Medulla oblongata (tissue), 1 donor: ENCODE measurements at regions not wholly inside any gene's neighbourhood (a gene's known extent, or its start where the extent isn't known, plus 50 kb on each side); places are given as distances from the start of the nearest gene placed in this dataset.

Experiments used
- DNase-seq: peaks from one replicate; pipeline ENCODE4 v3.0.0-alpha.2; 2015; ENCODE audit errors: extremely low spot score

- peak; percentile 35 for DNase-seq
Measured at GRCh38 chr5:168177831-168178450, 113.5 kb upstream of the WWC1 start.

GRCh38 chr5:168179192-168179593 lies 112.3 kb upstream of the WWC1 start:
- no peak for DNase-seq

DNA sequence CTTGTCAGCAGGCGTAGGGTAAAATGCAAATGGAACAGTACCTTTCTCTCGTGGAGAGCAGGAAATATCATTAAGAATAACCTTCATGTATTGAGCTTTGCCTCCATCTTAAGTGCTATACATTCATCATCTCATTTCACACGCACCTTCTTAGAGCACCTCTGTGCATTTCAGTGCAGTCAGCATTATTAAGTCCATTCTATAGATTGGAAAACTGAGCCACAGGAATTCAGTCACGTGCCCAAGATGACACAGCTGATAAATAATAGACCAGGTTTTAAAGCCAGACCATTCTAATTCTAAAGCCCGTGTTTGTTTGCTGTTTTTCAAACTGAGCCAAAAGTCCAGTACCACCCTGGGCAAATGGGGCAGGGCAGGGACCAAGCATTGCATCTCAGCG lies 109.2 kb upstream of the WWC1 start:
- no peak for DNase-seq

DNA sequence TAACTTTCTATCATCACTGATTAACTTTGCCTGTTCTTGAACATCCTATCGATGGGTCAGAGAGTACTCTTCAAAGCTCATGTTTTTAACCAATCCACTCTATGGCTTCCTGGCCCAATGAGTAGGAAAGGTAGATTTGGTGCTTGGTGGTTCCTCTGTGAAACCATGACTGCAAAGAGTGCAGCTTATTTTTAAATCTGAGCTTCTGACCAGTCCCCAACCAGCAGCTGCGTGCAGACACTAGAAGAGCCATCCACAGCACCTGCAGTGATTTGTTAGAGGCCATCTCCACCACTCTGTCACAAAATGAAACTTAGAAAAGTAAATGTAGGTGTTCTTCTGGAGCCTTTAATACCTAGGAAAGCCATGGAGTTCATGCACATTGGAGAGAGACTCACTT lies 107.3 kb upstream of the WWC1 start:
- no peak for DNase-seq

DNA sequence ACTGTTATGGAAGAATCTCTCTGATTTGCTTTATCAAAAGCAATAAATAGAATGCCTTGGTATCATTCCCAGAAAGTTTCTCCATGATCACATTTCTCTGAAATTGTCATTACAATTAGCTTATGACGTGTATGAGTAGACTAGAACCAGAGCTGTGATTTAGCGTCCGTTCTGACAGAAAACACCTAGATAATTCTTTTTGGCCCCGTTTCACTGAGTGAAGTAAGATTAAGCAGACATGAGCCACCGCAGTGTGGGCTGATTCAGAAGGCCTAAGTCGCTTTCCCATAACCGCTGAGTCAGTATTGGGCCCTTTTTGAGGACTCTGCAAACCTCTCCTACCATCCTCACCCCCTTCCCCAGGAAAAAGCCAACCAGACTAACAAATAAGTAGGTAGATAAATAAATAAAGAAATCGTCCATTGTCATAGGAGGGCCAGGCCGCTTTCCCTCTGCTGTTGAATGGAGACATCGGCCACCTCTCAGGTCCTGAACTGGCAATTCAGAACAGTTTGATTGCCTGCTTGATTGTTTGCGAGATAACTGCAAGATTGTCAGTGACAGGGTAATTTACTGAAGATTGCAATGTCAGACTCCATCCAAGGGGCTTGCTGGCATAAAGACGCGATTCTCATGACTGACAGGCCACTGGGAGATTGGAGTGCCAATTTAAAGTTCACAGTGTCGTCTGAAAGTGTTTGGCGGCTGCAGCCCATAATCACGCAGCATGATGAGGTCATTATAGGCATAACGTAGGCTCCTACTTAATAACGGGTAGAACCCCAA lies 105.0 kb upstream of the WWC1 start:
- no peak for DNase-seq

GRCh38 chr5:168187614-168188013 lies 103.8 kb upstream of the WWC1 start:
- no peak for DNase-seq

DNA sequence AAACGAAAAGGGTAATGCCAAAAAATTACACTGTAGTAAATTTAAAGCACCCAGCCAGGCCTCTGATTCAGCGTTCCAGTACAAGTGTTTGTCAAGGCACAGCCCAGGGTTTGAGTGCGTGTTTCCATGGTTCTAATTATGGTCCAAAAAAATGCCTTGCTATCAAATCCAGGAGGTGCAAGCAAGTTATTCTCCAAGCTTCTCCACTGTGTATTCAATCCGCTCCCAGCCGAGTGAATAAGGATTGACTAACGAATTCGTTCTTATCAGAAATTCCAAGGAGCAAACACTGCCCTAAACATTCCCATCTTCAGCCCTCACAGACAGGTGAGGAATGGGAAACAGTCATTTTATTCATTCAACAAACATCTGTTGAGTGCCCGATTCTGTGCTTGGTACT lies 103.3 kb upstream of the WWC1 start:
- no peak for DNase-seq

DNA sequence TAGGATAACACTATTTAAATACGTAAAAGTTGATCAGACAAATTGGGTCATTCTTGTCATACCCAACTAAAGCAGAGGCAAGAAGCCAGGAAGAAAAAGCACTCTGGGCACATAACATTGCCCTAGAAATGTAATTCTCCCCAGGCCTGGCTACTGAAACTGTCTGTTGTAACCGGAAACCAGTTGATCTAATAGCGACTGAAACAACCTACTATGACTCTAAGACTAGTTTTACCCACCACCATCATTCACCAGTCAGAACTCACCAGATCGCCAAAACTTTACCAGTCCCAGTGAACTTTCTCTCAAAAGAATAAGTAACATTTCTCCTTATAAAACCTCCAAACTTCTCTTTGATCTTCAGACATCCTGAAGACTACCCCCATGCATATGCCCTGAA lies 99.3 kb upstream of the WWC1 start:
- DNase-seq, result no peak

GRCh38 chr5:168193493-168194250 lies 97.8 kb upstream of the WWC1 start:
- no peak for DNase-seq

- DNase-seq, result no peak
Measured at GRCh38 chr5:168195110-168195509, 96.3 kb upstream of the WWC1 start.

- no peak for DNase-seq
Measured at GRCh38 chr5:168198359-168198758, 93.1 kb upstream of the WWC1 start.

DNA sequence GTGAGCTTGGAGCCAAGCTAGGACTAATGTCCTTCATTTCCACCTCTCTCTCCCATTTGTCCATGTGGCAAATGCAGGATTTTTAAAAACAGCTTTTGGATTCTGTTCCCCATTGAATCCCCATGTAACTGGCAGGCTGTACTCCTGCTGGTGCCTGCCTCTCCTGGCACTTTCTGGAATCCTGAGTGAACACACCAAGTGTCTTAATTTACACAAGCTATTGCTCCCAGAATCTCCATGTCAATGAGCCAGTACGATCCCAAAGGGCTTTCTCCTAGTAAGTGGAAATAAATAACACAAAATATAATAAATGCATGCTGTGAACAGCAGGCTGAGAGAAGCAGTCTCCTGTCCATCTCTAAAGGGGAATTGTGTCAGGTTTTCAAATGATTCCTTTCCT lies 88.4 kb upstream of the WWC1 start:
- no peak for DNase-seq

DNA sequence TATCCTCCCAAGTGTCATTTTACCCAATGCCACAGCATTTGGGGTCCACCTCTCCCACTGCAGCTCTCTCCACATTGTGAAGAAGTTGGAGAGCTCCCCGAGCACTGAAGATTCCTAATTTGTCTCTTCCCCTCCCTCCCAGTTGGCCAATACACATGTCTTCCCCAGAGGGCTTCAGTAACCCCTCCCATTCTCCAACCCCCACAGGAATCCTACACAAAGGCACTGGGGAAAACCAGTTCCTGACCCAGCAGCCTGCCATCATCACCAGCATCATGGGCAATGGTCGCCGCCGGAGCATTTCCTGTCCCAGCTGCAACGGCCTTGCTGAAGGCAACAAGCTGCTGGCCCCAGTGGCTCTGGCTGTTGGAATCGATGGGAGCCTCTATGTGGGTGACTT lies 87.3 kb upstream of the WWC1 start:
- DNase-seq, result no peak

DNA sequence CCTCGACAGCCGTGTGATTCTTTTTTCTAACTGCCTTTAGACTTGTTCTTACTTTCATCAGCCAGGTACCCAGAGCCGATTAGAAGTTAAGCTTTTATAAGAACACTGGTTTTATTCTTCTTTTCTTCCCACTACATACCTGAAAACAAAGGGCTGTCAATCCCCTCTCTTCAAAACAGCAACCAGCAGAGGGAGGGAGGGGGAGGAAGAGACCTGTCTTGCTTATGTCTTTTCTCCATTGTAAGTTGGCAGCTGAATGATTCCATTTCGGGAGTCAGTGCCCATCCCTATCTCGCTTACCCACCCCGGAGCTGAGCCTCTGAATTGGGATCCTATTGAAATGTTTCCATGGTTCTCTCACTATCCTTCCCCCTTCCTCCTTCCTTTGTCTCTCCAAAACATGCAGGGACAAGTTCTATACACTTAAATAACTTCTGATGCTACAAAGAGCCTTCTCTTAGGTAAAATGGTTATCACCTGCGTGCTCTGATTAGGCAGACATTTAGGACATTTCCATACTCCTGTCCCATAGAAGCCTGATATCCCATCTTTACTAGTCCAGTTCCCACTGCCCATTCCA lies 83.9 kb upstream of the WWC1 start:
- no peak for DNase-seq

- DNase-seq, result no peak
Measured at GRCh38 chr5:168209244-168209995, 82.0 kb upstream of the WWC1 start.

GRCh38 chr5:168209997-168210396 lies 81.4 kb upstream of the WWC1 start:
- DNase-seq, result no peak

- no peak for DNase-seq
Measured at GRCh38 chr5:168211245-168211644, 80.2 kb upstream of the WWC1 start.

- no peak for DNase-seq
Measured at GRCh38 chr5:168211936-168212335, 79.5 kb upstream of the WWC1 start.

DNA sequence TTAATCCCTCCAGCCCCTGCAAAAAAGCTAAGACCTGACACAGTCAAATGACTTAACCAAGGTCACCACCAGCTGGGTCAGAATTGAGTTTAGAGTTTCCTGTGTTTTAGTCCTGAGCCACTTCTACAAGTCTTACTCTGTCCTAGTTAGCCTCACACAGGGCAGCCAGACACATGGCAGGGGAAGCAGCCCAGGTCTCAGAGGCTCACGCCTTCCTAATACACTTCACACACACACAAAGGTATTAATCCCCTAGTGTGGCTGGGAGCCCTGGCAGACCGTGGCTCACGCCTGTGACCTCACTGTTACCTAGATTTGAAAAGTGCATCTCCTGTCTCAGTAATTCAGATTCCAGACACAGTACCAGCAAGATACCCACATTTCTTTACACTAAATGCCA lies 77.4 kb upstream of the WWC1 start:
- no peak for DNase-seq

DNA sequence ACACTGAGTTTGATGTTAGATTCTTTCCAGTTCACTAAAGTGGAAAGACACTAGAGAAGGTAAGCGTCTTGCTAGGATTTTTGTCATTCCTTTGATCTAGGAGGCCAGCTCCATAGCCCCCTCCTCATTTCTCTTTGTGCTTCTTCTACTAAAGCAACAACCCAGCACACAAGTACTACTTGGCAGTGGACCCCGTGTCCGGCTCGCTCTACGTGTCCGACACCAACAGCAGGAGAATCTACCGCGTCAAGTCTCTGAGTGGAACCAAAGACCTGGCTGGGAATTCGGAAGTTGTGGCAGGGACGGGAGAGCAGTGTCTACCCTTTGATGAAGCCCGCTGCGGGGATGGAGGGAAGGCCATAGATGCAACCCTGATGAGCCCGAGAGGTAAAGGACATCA lies 76.6 kb upstream of the WWC1 start:
- DNase-seq, result no peak

DNA sequence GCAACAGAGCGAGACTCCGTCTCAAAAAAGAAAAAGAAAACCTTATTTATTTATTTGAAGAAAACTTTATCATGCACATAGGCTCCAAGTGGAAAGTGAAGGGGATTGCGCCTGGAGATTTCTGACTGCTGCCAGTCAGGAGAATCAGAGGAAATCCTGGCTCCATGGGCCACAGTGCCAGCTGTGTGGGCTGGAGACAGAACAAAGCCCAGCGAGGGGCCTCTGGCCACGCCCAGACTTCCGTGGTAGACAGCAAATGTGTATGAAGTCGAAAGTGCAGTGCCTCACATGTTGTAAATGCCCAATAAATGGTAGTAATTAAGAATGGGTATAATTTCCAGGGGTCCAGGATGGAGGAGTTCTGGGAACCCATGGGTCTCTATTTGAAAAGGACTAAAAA lies 75.8 kb upstream of the WWC1 start:
- DNase-seq, result no peak

DNA sequence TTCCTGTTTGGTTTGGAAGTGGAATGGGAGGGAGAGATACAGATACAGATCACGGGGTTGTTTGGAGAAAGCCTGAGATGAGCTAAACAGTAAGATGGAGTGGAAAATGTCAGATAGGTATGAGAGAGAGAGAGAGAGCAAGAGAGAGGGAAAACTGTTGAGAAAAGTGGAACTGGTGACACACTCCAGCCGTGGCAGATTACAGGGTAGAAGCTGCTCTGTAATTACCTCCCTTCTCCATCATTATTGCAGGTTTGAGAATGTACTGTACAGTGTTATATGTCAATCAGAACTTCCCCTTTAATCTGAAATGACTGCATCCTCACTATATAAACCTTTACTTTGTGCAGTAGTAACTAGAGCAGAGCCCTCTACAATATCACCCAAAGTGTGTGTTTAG lies 74.5 kb upstream of the WWC1 start:
- DNase-seq, result no peak
